GM21423 (cell line): ENCODE measurements at regions not wholly inside any gene's neighbourhood (a gene's known extent, or its start where the extent isn't known, plus 50 kb on each side); places are given as distances from the start of the nearest gene placed in this dataset.
"Not testable (repeated sequence)": the region's sequence is repeated elsewhere in the genome, so short reads cannot be mapped to it uniquely, and the experiment has no call there.

ENCODE experiments used
- ATAC-seq: cut with Tn5 transposase; IDR thresholded peaks from one replicate; pipeline ENCODE4 v1.9.1; 2021; ENCODE audit warnings: mild to moderate bottlenecking, moderate library complexity; ENCODE audit not compliant: unreplicated experiment

DNA sequence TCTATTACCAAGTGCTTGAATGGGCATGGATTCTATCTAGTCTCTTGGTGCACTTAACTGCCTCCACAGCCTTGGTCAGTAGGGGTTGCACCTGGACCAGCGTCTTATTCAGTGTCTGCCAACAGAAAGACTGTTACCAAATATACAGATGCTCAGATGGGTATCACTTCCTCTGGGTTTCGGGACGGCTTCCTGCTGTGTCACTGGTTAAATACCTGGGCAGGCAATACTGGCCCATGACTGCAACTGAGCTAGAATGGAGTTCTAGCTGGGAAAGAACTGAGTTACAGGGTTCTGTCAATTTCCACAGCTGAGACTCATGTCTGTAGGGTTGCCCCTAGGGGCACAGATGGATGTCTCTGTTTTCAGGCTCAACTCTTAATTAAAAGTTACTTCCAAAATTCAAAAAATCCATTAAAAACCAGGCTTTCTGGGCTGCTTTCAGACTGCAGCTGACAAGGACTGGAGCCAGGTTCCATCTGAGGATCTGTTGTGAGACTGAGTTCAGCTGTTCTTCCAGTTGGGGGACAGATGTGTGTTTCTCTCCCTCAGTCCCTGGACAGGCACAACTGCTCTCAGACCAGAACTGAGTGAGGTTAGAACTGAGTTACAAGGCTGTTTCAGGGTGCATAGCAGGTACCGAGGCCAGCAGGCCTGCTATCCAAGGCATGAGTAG lies 789.6 kb upstream of the SLC8A1 start:
- no peak for ATAC-seq

DNA sequence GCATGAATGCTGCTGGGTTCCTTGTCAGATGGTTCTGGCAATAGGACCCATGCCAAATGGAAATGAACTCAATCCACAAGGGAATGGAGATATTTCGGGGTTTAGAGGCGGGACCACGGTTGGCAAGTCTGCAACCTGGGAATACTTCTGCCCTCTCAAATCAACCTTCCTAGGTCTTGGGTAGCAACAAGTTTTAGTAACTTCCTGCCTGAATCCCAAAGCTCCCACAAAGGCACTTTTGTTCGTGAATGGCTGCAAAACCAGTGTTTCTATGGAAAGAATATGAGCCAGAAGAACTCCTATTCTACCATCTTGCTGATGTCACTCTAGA lies 790.1 kb upstream of the SLC8A1 start:
- ATAC-seq, result no peak

GRCh38 chr2:41267929-41268659 lies 779.7 kb upstream of the PKDCC start:
- no peak for ATAC-seq

DNA sequence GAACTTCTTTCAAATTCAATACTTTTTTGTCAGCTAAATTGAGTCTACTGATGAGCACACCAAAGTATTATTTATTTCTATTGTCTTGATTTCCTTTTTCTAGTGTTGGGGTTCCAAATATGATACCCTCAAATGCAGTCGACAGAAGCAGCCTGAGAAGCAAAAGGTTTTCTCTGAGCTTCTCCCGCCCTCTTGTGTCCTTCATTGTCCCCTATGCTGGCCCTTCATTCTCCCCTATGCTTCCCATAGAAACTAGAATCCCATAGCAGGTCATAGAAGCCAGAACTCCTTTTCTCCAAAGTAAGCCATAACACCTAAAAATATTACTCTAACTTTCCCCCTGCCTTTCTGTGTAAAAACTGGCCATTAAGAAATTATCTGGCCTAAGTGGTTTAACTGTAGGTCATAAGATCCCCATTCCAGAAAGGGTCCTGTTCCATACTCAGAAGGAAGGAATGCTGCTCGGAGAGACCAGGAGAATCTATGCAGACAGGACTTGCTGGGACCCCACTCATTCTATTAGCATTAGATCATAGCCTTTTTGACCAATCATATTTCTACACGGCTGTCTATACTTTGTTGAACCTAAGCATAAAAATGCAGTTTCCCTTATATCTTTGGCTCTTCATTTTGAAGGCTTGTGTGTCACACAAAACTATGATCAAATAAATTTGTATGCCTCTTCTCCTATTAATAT lies 764.6 kb upstream of the PKDCC start:
- ATAC-seq, result no peak

- no peak for ATAC-seq
Measured at GRCh38 chr2:41293491-41293890, 754.3 kb upstream of the PKDCC start.

GRCh38 chr2:41294331-41294730 lies 753.5 kb upstream of the PKDCC start:
- no peak for ATAC-seq

DNA sequence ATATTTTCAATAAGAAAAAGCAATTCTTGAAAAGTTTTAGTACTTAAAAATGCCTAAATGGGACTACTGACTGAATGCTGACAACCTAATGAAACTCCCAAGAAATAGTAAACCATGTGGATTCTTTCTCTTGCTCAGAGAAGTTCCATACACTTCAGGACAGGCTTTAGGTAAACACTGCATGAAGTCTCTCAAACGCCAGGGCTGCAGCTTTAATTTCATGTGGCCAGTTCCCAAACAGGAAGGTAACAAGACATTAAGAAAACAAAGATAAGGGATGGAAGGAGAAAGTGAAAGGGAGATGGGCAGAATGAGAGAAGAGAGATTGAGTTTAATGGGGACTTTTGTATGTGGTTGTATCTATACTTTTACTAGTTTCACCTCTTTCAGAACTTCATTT lies 734.7 kb upstream of the PKDCC start:
- ATAC-seq, result no peak

- no peak for ATAC-seq
Measured at GRCh38 chr2:41314511-41315070, 733.2 kb upstream of the PKDCC start.

- ATAC-seq, result no peak
Measured at GRCh38 chr2:41319437-41319836, 728.4 kb upstream of the PKDCC start.

DNA sequence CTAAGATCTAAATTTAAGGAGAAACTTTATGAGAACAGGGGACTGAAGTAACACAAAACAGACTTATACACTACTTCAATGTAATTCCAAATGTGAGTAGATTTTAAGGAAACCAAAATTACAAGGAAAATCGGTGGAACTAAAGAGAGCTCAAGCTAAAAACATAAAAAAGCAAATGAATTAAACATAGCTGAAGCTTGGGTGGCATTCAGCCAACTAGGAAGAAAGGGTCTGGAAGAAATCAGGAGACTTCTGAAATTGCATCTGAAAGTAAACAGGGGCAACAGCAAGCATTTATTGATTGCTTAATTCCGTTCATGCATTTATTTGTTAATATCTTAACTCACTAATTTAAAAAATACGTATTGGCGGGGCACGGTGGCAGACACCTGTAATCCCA lies 727.3 kb upstream of the PKDCC start:
- ATAC-seq, result no peak

- ATAC-seq, result no peak
Measured at GRCh38 chr2:41321351-41321750, 726.5 kb upstream of the PKDCC start.

DNA sequence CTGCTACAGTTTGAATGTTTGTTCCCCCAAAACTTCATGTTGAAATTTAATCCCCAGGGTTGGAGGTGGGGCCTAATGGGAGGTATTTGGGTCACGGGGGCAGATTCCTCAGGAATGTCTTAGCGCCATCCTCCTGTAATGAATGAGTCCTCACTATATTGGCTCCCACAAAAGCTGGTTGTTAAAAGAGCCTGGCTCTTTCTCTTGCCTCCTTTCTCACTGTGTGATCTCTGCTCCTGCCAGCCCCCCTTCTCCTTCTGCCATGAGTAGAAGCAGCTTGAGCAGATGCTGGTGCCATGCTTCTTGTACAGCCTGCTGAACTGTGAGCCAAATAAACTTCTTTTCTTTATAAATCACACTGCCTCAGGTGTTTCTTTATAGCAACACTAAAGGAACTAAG lies 721.0 kb upstream of the PKDCC start:
- ATAC-seq, result no peak

- ATAC-seq, result no peak
Measured at GRCh38 chr2:41329040-41329439, 718.8 kb upstream of the PKDCC start.

DNA sequence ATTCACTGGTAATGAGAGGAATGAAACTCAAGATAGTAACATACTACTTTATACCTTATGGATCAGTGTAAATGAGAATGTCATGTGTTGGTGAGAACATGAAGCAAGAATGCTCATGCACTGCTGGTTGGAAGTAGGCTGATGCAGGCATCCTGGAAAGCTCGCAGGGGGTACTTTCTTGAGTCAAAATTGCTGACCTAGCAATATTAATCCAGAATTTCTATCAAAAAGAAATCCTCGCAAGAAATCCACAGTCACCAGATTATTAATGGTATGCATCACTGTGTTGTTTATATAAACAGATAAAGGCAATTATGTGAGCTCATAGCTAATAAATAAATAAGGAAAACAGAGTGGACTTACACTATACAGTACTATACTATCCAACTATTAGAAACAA lies 713.7 kb upstream of the PKDCC start:
- no peak for ATAC-seq

- not testable (repeated sequence) for ATAC-seq
Measured at GRCh38 chr2:41335573-41335972, 712.2 kb upstream of the PKDCC start.

DNA sequence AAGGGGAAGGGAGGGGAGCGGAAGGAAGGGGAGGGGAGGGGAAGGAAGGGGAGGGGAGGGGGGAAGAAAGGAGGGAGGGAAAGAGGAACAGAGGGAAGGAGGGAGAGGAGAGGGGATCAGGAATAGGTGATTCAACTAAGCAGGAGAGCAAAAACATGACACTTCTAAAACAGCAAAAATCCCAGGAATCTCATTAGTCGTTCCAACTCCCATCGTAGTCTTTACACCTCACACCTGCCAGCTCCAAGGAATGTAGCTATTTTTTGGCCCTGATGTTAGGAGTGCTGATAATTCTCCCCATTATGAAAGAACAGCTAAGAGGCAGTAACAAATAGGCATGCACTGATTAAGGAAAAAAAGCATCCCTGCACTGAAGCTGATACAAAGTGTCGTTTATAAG lies 709.9 kb upstream of the PKDCC start:
- ATAC-seq, result no peak

DNA sequence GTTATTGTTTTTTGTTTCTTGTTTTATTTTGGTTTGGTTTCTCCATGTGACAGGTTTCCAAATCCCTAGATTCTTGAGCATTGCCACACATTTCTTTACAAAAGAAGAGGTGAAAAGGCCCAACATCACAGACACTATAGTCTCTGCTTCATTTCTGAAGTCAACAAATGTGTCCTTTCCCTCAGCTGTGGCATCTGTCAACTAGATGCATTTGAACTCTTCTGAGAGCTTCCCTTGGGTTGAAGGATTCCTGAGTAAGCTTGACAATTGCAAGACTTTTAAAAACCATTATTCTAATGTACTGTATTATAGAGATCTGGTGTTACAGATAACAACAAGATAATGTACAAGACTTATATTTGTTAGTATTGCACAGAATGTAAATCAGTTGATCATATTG lies 703.3 kb upstream of the PKDCC start:
- no peak for ATAC-seq

DNA sequence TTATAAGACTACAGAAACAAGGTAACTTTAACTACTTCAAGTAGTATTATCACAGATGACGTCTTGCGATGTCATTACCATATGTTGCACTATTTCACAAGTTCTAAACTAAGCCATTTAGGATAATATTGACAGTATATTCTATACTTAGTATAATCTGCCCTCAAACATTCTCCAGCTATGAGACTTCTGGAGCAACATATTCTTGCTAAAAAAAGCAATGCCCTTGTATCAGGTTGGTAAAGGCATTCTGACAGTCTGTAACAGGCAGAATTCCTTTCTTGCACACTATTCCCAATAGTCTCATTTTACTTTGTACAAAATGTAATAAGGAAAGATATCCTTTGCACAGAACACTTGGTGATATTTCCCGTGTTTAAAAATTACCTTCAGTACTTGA lies 694.8 kb upstream of the PKDCC start:
- ATAC-seq, result no peak

- no peak for ATAC-seq
Measured at GRCh38 chr2:41355794-41356193, 692.0 kb upstream of the PKDCC start.

- no peak for ATAC-seq
Measured at GRCh38 chr2:41364842-41365241, 683.0 kb upstream of the PKDCC start.

DNA sequence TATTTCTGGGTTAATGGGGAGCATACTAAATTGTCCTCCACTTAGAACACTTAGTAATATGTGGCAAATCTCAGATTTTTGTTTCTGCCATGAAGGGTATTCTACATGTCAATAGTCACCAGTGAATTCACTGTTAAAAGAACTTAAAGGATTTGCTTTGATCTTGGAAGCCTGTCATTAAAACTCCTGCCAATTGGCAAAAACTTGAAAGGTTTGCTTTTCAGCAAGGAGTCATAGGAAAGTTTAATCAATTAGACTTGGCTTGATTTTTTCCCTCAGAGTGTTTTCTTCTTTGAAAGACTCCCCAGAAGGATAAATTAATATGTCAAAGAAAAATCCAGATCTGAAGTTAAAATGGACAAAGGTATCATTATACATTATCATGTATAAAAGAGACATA lies 671.9 kb upstream of the PKDCC start:
- no peak for ATAC-seq

- no peak for ATAC-seq
Measured at GRCh38 chr2:41377837-41378236, 670.0 kb upstream of the PKDCC start.
